HCT116 (cell line): ENCODE measurements at regions not wholly inside any gene's neighbourhood (a gene's known extent, or its start where the extent isn't known, plus 50 kb on each side); places are given as distances from the start of the nearest gene placed in this dataset.

Source experiments
- CEBPB ChIP-seq: IDR thresholded peaks from 2 replicates; pipeline ENCODE4 v1.6.1; 2012; ENCODE audit warnings: low read depth
- EZH2 ChIP-seq: fragments of 200-600 bp; sonication (generic); IDR thresholded peaks from 2 replicates; pipeline ENCODE4 v1.6.1; 2017; ENCODE audit warnings: antibody characterized with exemption, mixed run types
- RAD21 ChIP-seq: IDR thresholded peaks from 2 replicates; pipeline ENCODE4 v1.6.1; 2012; ENCODE audit warnings: low read depth, mild to moderate bottlenecking
- REST ChIP-seq: IDR thresholded peaks from 2 replicates; pipeline ENCODE4 v1.6.1; 2012; ENCODE audit warnings: low read depth
- SP1 ChIP-seq: IDR thresholded peaks from 2 replicates; pipeline ENCODE4 v1.6.1; 2012; ENCODE audit warnings: low read depth
- TF ChIP-seq, protein P1 (sequence below), 3 experiments: fragments of 200-600 bp in 1 of 3; sonication (generic) in 1 of 3; IDR thresholded peaks in 2 of 3; conservative IDR thresholded peaks in 1 of 3; 2 replicates each; pipeline ENCODE4 v1.5.1; 2012 to 2017; ENCODE audit warnings: low read depth in 2 of 3, low read length in 2 of 3, antibody characterized with exemption in 1 of 3, borderline replicate concordance in 1 of 3, control low read depth in 1 of 3, mild to moderate bottlenecking in 1 of 3, mixed read lengths in 1 of 3, mixed run types in 1 of 3, moderate library complexity in 1 of 3; ENCODE audit not compliant: insufficient read depth in 1 of 3

- TF ChIP-seq, protein P1, sequence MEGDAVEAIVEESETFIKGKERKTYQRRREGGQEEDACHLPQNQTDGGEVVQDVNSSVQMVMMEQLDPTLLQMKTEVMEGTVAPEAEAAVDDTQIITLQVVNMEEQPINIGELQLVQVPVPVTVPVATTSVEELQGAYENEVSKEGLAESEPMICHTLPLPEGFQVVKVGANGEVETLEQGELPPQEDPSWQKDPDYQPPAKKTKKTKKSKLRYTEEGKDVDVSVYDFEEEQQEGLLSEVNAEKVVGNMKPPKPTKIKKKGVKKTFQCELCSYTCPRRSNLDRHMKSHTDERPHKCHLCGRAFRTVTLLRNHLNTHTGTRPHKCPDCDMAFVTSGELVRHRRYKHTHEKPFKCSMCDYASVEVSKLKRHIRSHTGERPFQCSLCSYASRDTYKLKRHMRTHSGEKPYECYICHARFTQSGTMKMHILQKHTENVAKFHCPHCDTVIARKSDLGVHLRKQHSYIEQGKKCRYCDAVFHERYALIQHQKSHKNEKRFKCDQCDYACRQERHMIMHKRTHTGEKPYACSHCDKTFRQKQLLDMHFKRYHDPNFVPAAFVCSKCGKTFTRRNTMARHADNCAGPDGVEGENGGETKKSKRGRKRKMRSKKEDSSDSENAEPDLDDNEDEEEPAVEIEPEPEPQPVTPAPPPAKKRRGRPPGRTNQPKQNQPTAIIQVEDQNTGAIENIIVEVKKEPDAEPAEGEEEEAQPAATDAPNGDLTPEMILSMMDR (IDR thresholded peaks at IDR 0.05 in 2 of 3, conservative IDR thresholded peaks at IDR 0.05 in 1 of 3; ENCODE audit: borderline replicate concordance in 1 of 3, insufficient read depth in 1 of 3, low read depth in 2 of 3, low read length in 2 of 3) = no peak
- TF ChIP-seq SP1 (no peak), EZH2 (no peak), RAD21 (no peak), CEBPB (no peak), REST (no peak)
Observed at GRCh38 chr7:155404976-155405375, 53.0 kb upstream of the EN2 start.
